GM23338 (cell line): ENCODE measurements at regions not wholly inside any gene's neighbourhood (a gene's known extent, or its start where the extent isn't known, plus 50 kb on each side); places are given as distances from the start of the nearest gene placed in this dataset.

Experiments used
- ATAC-seq: fragments of 200-7000 bp; cut with Tn5 transposase; 3 replicates; pipeline ENCODE4 v1.9.1; 2020
- DNase-seq: peaks from one replicate; pipeline ENCODE4 v3.0.0-alpha.2; 2015; ENCODE audit warnings: low spot score
- H2AFZ ChIP-seq: fragments of 200-600 bp; sonication (generic); 2 replicates; pipeline ENCODE4 v1.8.0; 2016; ENCODE audit warnings: antibody characterized with exemption, mild to moderate bottlenecking, moderate library complexity
- H3F3A ChIP-seq: fragments of 200-600 bp; sonication (generic); replicated peaks from 2 replicates; pipeline ENCODE4 v1.8.0; 2017; ENCODE audit warnings: antibody characterized with exemption, mixed run types, low read depth
- H3K27ac ChIP-seq: fragments of 200-600 bp; sonication (generic); 2 replicates; pipeline ENCODE4 v1.6.1; 2016; ENCODE audit warnings: low read depth
- H3K27me3 ChIP-seq: fragments of 200-600 bp; sonication (generic); 2 replicates; pipeline ENCODE4 v1.8.0; 2016; ENCODE audit warnings: mild to moderate bottlenecking, mixed run types, moderate library complexity; ENCODE audit not compliant: insufficient read depth
- H3K36me3 ChIP-seq: fragments of 200-600 bp; sonication (generic); 2 replicates; pipeline ENCODE4 v1.8.0; 2016; ENCODE audit warnings: mild to moderate bottlenecking; ENCODE audit not compliant: insufficient read depth
- H3K4me1 ChIP-seq: fragments of 200-600 bp; sonication (generic); 2 replicates; pipeline ENCODE4 v1.8.0; 2016; ENCODE audit warnings: mild to moderate bottlenecking, moderate library complexity; ENCODE audit not compliant: insufficient read depth
- H3K4me2 ChIP-seq: fragments of 200-600 bp; sonication (generic); 2 replicates; pipeline ENCODE4 v1.7.1; 2017; ENCODE audit warnings: mixed run types
- H3K4me3 ChIP-seq: fragments of 200-600 bp; sonication (generic); 2 replicates; pipeline ENCODE4 v1.6.1; 2016; ENCODE audit warnings: mixed run types
- H3K79me2 ChIP-seq: fragments of 200-600 bp; sonication (generic); replicated peaks from 2 replicates; pipeline ENCODE4 v1.8.0; 2017; ENCODE audit warnings: mild to moderate bottlenecking; ENCODE audit not compliant: insufficient read depth
- H3K9me2 ChIP-seq: fragments of 200-600 bp; sonication (generic); 2 replicates; pipeline ENCODE4 v1.8.0; 2017; ENCODE audit not compliant: insufficient read depth
- H4K20me1 ChIP-seq: fragments of 200-600 bp; sonication (generic); replicated peaks from 2 replicates; pipeline ENCODE4 v1.8.0; 2017; ENCODE audit warnings: mild to moderate bottlenecking; ENCODE audit not compliant: insufficient read depth
- H3K27ac Mint-ChIP-seq: 2 replicates; pipeline ENCODE4 v1.8.0; 2020; ENCODE audit warnings: inconsistent platforms, mild to moderate bottlenecking, moderate library complexity, mixed read lengths
- H3K27me3 Mint-ChIP-seq: 3 replicates; pipeline ENCODE4 v1.8.0; 2022; ENCODE audit warnings: low read depth, mild to moderate bottlenecking, moderate library complexity, mixed read lengths, inconsistent platforms; ENCODE audit not compliant: insufficient read depth, poor library complexity
- H3K36me3 Mint-ChIP-seq: 3 replicates; pipeline ENCODE4 v1.8.0; 2021; ENCODE audit warnings: low read depth, mild to moderate bottlenecking, inconsistent platforms, moderate library complexity, mixed read lengths
- H3K4me1 Mint-ChIP-seq: 3 replicates; pipeline ENCODE4 v1.8.0; 2020; ENCODE audit warnings: mild to moderate bottlenecking, inconsistent platforms, mixed read lengths
- H3K4me3 Mint-ChIP-seq: 3 replicates; pipeline ENCODE4 v1.8.0; 2021; ENCODE audit warnings: moderate library complexity, mild to moderate bottlenecking, inconsistent platforms, mixed read lengths
- H3K9me3 Mint-ChIP-seq: 3 replicates; pipeline ENCODE4 v1.8.0; 2020; ENCODE audit warnings: moderate library complexity, mild to moderate bottlenecking, inconsistent platforms, mixed read lengths
- CREB1 ChIP-seq: fragments of 250-450 bp; sonication (Bioruptor Pico); IDR thresholded peaks from 2 replicates; pipeline ENCODE4 v1.5.0; 2020; ENCODE audit warnings: low read depth, mild to moderate bottlenecking, moderate library complexity
- CTCF ChIP-seq, 2 experiments: fragments of 200-600 bp in 1 of 2; sonication (generic) in 1 of 2; conservative IDR thresholded peaks; 2 replicates each; pipeline versions ENCODE4 v1.5.1 to v1.6.1; 2016 to 2017; ENCODE audit warnings: antibody characterized with exemption in 2 of 2, low read depth in 2 of 2, mild to moderate bottlenecking in 2 of 2, moderate library complexity in 1 of 2
- ETS1 ChIP-seq: IDR thresholded peaks from 2 replicates; pipeline ENCODE4 v1.6.1; 2016; ENCODE audit warnings: antibody characterized with exemption
- EZH2 ChIP-seq: fragments of 200-600 bp; sonication (generic); IDR thresholded peaks from one replicate; pipeline ENCODE4 v1.8.0; 2017; ENCODE audit warnings: antibody characterized with exemption, mild to moderate bottlenecking, low read depth; ENCODE audit not compliant: unreplicated experiment
- EZH2phosphoT487 ChIP-seq: fragments of 200-600 bp; sonication (generic); IDR thresholded peaks from one replicate; pipeline ENCODE4 v1.8.1; 2018; ENCODE audit warnings: antibody characterized with exemption; ENCODE audit not compliant: unreplicated experiment
- JUNB ChIP-seq: IDR thresholded peaks from one replicate; pipeline ENCODE4 v1.6.1; 2016; ENCODE audit warnings: antibody characterized with exemption; ENCODE audit not compliant: unreplicated experiment
- NANOG ChIP-seq: IDR thresholded peaks from 2 replicates; pipeline ENCODE4 v1.6.1; 2016; ENCODE audit warnings: antibody characterized with exemption, borderline replicate concordance
- POLR2AphosphoS5 ChIP-seq: IDR thresholded peaks from 2 replicates; pipeline ENCODE4 v1.6.1; 2016; ENCODE audit warnings: antibody characterized with exemption, low read depth
- REST ChIP-seq: IDR thresholded peaks from one replicate; pipeline ENCODE4 v1.6.1; 2018; ENCODE audit warnings: antibody characterized with exemption; ENCODE audit not compliant: unreplicated experiment
- STAT1 ChIP-seq: IDR thresholded peaks from one replicate; pipeline ENCODE4 v1.6.1; 2016; ENCODE audit warnings: antibody characterized with exemption; ENCODE audit not compliant: unreplicated experiment
- ZNF114 ChIP-seq: fragments of 250-450 bp; sonication (Bioruptor Pico); IDR thresholded peaks from 2 replicates; pipeline ENCODE4 v1.5.0; 2020; ENCODE audit warnings: mild to moderate bottlenecking, moderate library complexity
- ZNF331 ChIP-seq: fragments of 250-450 bp; sonication (Bioruptor Pico); IDR thresholded peaks from 2 replicates; pipeline ENCODE4 v1.5.0; 2020; ENCODE audit warnings: low read depth, mild to moderate bottlenecking, moderate library complexity
- ZNF462 ChIP-seq: fragments of 250-450 bp; sonication (Bioruptor Pico); IDR thresholded peaks from 2 replicates; pipeline ENCODE4 v1.5.0; 2020; ENCODE audit warnings: mild to moderate bottlenecking, moderate library complexity

GRCh38 chr11:41868606-41869005, 409.2 kb upstream of the LRRC4C start:
- Histone ChIP-seq H2AFZ (no peak overlapping the region), H3F3A (no peaks in the 10 kb centered on the region), H3K27ac (no peak overlapping the region), H4K20me1 (no peaks in the 10 kb centered on the region), H3K4me1 (no peaks in the 10 kb centered on the region), H3K36me3 (no peaks in the 10 kb centered on the region), H3K79me2 (no peaks in the 10 kb centered on the region), H3K9me2 (0 out of 2 replicates have a peak, but pooled peaks cover 2% of the 10 kb centered on the region), H3K4me2 (no peak overlapping the region), H3K4me3 (no peak overlapping the region), H3K27me3 (no peaks in the 10 kb centered on the region)
- no peak overlapping the region for H3K4me3 Mint-ChIP-seq
- H3K27me3 Mint-ChIP-seq, result no peaks in the 10 kb centered on the region
- DNase-seq (no peak), ATAC-seq (no peak)
- TF ChIP-seq JUNB, result no peak
- TF ChIP-seq ZNF331 (CRISPR knock-in tag), result no peak
- no peak for TF ChIP-seq EZH2phosphoT487
- TF ChIP-seq ZNF114 (CRISPR knock-in tag), result no peak
- no peak for TF ChIP-seq CTCF (conservative IDR thresholded peaks at IDR 0.05; ENCODE audit: low read depth in 2 of 2)
- no peak for TF ChIP-seq CREB1 (CRISPR knock-in tag)
- no peak for TF ChIP-seq ZNF462 (CRISPR knock-in tag)
- TF ChIP-seq REST, result no peak
- TF ChIP-seq STAT1, result no peak
- TF ChIP-seq POLR2AphosphoS5, result no peak
- TF ChIP-seq ETS1, result no peak
- no peak for TF ChIP-seq EZH2
- no peak for TF ChIP-seq NANOG
- peaks cover 3% of the 10 kb centered on the region; the same call in 2 of the 3 replicates for H3K4me1 Mint-ChIP-seq
- no peaks in the 10 kb centered on the region for H3K36me3 Mint-ChIP-seq
- H3K9me3 Mint-ChIP-seq, result peaks cover 19% of the 10 kb centered on the region
- H3K27ac Mint-ChIP-seq, result no peak overlapping the region
